ENCODE measurements at regions not wholly inside any gene's neighbourhood (a gene's known extent, or its start where the extent isn't known, plus 50 kb on each side); places are given as distances from the start of the nearest gene placed in this dataset.

GRCh38 chr2:224281374-224281773 is 120.5 kb downstream of the FAM124B start:
- Histone ChIP-seq H2AK5ac (ENCODE audit: insufficient read length, low read length) (no peak overlapping the region), H4K20me1 (ENCODE audit: control insufficient read depth, insufficient read depth, insufficient read length) (no peaks in the 10 kb centered on the region), H4K5ac (ENCODE audit: insufficient read length, low read depth, low read length) (no peak overlapping the region), H4K91ac (ENCODE audit: insufficient read length, low read depth, low read length) (no peak overlapping the region), H2BK5ac (ENCODE audit: insufficient read length, low read length) (no peak overlapping the region), H3T11ph (ENCODE audit: low read length) (no peak overlapping the region), H3K56ac (ENCODE audit: insufficient read length, low read depth, low read length) (no peak overlapping the region), H2AFZ (ENCODE audit: low read length) (no peak overlapping the region), H4K8ac (replicated peaks; ENCODE audit: insufficient read length, low read depth, low read length) (no peak overlapping the region), H3K27ac (ENCODE audit: insufficient read length, low read depth, low read length) (no peak overlapping the region), H3K23me2 (ENCODE audit: insufficient read length, low read depth, low read length, poor library complexity, severe bottlenecking) (no peaks in the 10 kb centered on the region), H2BK12ac (ENCODE audit: insufficient read length, low read depth, low read length) (no peak overlapping the region), H2BK20ac (ENCODE audit: low read depth, low read length, poor library complexity, severe bottlenecking) (no peak overlapping the region), H3K79me2 (ENCODE audit: insufficient read depth, low read length) (no peaks in the 10 kb centered on the region), H3K18ac (ENCODE audit: insufficient read length, low read depth, low read length) (no peak overlapping the region), H2BK15ac (ENCODE audit: low read depth, low read length) (no peak overlapping the region), H3K4me2 (ENCODE audit: insufficient read depth, insufficient read length, low read length) (no peak overlapping the region), H3K9ac (ENCODE audit: extremely low read depth, insufficient read length, low read length) (no peak overlapping the region), H3K4me1 (ENCODE audit: insufficient read depth, low read length) (no peaks in the 10 kb centered on the region), H3K9me3 (ENCODE audit: control insufficient read depth, low read depth, low read length) (no peaks in the 10 kb centered on the region), H3K14ac (ENCODE audit: insufficient read depth, low read length) (no peak overlapping the region), H3K79me1 (ENCODE audit: insufficient read depth, low read depth, low read length, poor library complexity, severe bottlenecking) (no peaks in the 10 kb centered on the region), H3K4ac (ENCODE audit: low read depth, low read length) (no peak overlapping the region), H2BK120ac (ENCODE audit: low read depth, low read length, poor library complexity, severe bottlenecking) (no peak overlapping the region), H3K27me3 (ENCODE audit: insufficient read depth, low read length) (no peaks in the 10 kb centered on the region), H3K23ac (ENCODE audit: insufficient read length, low read depth, low read length) (no peak overlapping the region)
- no peak for DNase-seq
- Mint-ChIP-seq H3K36me3 (ENCODE audit: insufficient read depth in 1 of 3, low read depth in 3 of 3) (no peaks in the 10 kb centered on the region), H3K27ac (no peak overlapping the region), H3K4me3 (no peak overlapping the region), H3K27me3 (ENCODE audit: low read depth) (no peaks in the 10 kb centered on the region; the same call in none of the 2 replicates), H3K4me1 (no peaks in the 10 kb centered on the region), H3K9me3 (no peaks in the 10 kb centered on the region)
- TF ChIP-seq CTCF (conservative IDR thresholded peaks at IDR 0.05), result no peak
- WGBS (ENCODE audit: extremely low coverage, insufficient read length, low lambda C conversion rate), result no CpG with 5 or more reads among the region's 2 CpGs

All from H9 (cell line).